NCI-H345 treated with DMSO at 0.1 percent for 48 hours (cell line): ENCODE measurements at regions not wholly inside any gene's neighbourhood (a gene's known extent, or its start where the extent isn't known, plus 50 kb on each side); places are given as distances from the start of the nearest gene placed in this dataset.

ENCODE experiments used
- DNase-seq: peaks from one replicate; lab custom pipeline; 2025; ENCODE audit not compliant: unreplicated experiment; lab: John Stamatoyannopoulos, UW

DNA sequence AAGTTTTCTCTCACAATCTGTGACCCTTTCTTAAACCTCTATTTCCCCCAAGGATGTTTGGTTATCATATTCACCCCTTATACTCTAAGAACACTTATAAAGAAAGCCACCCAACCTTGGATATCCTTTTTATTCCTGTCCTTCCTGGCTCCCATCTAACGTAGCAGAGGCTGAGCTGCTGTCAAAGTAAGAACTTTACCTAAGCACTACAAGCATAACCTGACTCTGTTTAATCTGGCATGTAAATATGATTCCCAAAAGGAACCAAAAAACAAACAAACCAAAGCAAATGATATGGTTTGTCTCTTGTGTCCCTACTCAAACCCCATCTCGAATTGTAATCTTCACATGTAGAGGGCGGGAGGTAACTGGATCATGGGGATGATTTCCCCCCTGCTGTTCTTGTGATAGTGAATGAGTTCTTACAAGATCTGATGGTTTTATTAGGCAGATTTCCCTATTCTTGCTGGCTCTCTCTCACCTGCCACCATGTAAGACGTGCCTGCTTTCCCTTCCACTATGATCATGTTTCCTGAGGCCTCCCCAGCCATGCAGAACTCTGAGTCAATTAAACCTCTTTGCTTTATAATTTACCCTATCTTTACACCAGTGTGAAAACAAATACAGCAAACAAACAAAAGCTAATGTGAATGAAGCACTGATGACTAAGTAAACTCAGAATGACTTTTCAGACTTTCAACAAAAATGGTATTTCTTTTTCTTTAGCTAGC, 72.7 kb upstream of the SPOPL start:
- DNase-seq, result no peak

DNA sequence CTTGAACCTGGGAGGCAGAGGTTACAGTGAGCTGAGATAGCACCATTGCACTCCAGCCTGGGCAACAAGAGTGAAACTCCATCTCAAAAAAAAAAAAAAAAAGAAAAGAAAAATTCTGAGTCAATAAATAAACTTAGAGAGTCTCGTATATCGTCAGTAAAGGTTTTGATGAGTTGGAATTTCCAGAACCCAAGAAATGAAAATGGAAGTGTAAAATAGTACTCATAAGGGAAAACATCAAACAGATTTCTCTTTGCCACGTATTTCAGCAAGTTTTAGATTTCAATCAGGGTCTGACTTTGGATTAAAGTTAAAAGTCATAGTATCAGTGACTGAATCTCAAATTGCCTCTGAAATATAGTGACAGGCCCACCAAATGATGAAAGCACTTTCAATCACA, 71.4 kb upstream of the SPOPL start:
- no peak for DNase-seq

DNA sequence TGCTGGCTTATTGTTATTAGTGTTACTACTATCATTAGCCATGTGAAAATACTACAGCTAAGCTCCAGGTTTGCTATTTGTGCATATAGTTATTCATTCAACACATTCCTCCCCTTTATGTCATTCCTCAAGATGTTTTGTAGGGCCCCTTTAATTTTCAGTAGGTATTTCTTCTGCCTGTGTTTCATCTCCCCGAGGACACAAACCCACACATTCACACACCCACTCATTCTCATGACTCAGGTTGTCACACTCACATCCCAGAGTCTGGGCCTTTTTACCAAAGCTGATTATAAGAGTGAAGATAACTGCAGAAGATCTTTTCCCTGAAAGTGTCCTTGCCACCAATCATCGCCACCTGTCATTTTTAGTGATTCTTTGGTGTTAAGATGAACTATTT, 68.6 kb upstream of the SPOPL start:
- DNase-seq, result no peak

DNA sequence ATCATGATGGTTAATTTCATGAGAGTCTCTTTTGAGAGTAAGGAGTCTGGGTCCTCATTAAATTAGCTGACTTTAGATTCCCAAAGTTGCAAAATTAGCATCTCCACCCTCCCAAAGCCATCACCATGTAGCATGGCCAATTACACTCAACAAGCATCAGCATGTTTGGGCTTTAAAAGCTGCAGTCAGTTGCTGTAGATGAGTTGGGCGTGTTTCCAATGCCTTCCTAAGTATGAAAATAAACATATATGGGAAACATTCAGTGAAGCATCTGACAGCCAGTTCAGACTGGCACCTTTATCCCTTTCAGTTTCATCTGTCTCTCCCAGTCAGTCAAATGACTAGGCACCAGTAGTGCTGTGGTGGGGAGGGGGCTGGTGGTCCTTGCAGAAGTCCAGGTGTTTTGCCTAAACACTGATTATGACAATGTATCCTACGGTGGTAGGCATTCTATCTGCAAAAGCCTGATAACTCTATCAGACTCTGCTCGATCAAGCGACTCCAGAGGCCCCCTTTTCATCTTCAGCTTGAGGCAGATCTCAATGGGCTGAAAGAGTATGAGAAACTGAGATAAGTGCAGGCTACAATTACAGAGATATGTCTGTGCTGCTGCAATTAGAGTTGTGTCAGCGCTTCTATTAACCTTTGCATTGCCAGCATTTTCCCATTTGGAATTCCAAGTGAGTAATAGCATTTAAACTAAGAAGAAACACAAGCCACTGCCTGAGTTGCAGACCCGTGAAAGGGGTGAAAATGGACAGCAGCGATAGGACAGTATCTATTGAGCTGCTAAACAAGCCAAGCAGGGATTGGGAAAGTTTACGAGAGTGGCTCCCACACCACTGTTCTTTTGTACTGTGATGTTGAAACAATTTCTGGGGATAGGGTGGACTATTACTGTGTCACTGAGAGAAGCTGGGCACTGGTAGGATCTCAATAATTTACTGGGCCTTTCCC, 67.3 kb upstream of the SPOPL start:
- peak; percentile 26 for DNase-seq

DNA sequence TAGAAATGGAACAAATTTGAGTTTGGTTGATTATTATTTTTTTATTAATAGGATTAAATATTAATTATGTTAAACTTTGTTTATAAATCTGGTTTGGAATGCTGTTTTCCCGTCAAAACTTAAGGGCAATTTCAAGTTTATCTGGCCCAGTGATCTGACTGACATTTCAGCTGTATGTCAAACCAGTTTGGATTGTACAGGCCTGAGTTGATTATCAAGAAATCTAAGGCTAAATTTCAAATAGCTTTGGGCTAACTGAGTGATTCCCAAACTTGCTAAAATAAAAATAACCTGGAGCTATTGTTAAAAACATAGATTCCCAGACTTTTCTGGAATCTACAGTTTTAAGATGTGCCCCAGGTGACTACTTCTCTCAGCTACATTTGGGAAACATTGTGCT, 65.9 kb upstream of the SPOPL start:
- no peak for DNase-seq

DNA sequence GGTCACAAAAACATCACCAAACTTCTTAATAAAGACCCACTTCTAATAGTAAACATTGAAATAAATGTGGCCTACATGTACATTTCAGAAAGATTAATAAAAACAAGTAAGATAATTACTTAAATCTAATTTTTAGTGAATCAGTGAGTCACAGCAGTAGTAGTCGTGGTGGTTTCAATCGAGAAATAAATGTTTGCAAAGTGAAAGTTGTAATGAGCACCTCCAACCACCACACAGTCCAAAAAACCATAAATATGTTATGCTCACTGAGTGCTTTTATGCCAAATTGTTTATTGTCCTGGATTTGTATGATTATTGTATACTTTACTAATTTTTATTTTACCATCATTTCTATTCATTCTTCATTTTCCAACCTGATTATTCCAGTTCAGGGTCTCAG, 61.8 kb upstream of the SPOPL start:
- DNase-seq, result no peak

DNA sequence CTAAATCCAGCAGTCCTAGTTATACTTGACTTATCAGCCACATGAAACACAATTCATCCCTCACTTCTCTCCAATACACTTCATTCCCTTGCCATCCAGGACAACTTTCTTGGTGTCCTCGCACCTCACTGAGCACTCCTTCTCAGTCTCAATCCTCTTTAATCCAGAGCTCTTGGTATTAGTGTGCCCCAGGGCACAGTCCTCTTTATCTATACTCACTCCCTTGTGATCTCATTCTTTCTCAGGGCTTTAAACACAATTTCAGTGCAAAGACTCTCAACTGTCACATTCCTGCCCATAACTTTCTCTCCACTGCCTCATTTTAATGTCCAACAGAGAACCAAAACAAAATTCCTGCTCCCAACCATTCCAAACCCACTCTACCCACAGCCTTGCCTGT, 60.8 kb upstream of the SPOPL start:
- DNase-seq, result no peak

DNA sequence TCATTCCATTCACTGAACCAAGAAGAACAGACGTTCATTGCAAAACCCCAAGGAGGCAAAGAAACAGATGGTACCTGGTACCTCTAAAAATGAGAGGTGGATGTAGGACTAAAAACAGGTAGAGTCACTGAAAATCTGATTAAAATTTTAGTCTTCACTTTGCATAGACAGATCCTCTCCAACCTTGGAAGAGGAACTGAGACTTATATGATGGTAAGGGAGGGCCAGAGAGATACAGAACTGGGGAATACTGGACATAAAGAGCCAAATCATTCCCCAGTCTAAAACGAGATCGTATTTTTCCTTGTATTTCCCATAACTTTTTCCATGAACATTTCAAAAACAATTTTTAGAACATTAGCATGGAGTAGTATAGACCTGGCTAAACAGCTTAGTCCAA, 59.7 kb upstream of the SPOPL start:
- DNase-seq, result no peak

DNA sequence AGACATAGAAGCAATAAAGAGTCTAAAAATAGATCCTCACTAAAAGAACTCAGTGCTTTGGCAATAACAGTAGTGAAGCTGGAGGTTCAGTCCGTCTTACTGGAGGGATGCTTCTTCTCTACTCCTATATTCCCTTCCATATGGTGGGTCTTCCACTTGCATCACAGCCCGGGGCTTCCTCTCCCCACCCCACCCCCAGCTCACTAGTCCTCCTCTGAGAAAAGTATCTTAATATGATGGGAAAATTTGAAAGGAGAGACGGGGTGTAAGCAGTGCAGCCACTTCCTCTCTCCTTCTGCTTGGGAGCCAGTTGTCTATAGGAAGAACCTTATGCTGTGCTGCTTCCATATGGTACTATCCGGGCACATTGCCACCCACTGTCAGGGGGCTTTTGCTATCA, 57.2 kb upstream of the SPOPL start:
- DNase-seq, result no peak

DNA sequence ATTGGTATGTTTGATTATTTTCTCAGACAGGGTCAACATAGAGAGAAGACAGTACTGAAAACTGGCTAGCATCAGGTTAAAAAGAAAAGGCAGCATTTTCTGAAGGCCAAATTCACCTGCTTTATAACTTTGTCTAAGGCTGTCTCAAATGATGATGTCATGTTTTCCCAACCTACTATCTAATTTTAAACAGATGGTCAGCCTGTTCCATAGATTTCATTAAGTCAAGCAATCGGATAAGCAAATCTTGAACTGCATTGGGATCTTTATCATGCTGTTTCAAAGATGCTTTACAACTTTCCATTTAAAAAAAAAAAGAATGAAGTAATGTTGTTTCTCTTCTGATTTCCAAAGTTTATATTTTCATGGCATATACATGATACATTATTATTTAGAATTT, 56.3 kb upstream of the SPOPL start:
- no peak for DNase-seq

DNA sequence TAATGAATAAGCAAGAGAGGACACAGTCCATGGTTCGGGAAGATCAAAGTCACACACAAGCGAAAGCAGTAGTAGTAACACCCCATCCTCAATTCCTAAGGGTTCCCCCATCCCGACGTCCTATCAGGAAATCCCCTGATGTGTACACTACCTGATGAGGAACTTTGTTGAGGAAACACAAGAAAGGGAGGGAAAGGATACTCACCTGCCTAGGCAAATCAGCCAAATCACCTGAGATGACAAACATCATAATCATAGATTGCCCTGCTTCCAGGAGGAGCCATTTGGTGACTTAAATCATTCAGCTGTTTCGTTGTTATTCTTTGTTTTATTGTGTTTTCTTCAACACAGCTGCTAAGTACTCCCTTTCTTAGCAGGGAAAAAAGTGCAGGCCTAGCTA, 55.5 kb upstream of the SPOPL start:
- no peak for DNase-seq

DNA sequence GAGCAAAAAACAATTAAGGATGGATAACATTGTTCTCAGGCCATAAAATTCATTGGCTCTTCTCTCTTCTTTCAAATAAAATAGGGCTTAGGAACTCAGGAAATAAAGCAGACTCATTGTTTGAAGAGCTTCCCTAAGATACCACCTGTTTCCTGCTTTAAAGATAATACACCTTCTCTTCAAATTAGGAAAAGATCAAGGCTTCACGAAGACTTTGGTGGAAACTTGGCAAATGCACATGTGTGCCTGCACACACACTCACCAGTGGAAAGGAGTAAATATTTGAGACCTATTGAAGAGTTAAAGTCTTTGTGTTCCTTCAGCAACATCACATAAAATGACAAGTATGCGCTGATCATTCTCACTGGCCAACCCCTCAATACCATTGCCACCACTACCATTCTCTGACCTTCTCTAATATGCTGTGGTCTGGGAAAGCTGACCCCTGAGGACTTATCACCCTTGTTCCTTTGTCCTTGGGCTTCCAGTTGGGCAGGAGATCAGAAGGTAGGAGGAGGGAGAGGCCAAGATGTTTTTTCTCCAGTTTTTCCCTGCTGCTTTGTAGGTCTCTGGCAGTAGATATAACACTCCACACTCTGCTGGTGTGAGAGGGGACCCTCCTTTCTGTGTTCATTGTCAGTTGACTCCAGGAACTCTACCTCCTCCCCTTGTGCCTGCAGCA, 53.5 kb upstream of the SPOPL start:
- no peak for DNase-seq
